ENCODE measurements at regions not wholly inside any gene's neighbourhood (a gene's known extent, or its start where the extent isn't known, plus 50 kb on each side); places are given as distances from the start of the nearest gene placed in this dataset.
"Not testable (repeated sequence)": the region's sequence is repeated elsewhere in the genome, so short reads cannot be mapped to it uniquely, and the experiment has no call there.

GRCh38 chr1:148687376-148687775, 61.2 kb upstream of the NUDT4B start:
- not testable (repeated sequence) for TF ChIP-seq EZH2 (IDR thresholded peaks at IDR 0.05; ENCODE audit: borderline replicate concordance, low read depth, low read length, severe bottlenecking)
- TF ChIP-seq, protein P1, sequence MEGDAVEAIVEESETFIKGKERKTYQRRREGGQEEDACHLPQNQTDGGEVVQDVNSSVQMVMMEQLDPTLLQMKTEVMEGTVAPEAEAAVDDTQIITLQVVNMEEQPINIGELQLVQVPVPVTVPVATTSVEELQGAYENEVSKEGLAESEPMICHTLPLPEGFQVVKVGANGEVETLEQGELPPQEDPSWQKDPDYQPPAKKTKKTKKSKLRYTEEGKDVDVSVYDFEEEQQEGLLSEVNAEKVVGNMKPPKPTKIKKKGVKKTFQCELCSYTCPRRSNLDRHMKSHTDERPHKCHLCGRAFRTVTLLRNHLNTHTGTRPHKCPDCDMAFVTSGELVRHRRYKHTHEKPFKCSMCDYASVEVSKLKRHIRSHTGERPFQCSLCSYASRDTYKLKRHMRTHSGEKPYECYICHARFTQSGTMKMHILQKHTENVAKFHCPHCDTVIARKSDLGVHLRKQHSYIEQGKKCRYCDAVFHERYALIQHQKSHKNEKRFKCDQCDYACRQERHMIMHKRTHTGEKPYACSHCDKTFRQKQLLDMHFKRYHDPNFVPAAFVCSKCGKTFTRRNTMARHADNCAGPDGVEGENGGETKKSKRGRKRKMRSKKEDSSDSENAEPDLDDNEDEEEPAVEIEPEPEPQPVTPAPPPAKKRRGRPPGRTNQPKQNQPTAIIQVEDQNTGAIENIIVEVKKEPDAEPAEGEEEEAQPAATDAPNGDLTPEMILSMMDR (IDR thresholded peaks at IDR 0.05; ENCODE audit: borderline replicate concordance, extremely low read depth, low read length, poor library complexity, severe bottlenecking), result not testable (repeated sequence)
